ENCODE measurements at regions not wholly inside any gene's neighbourhood (a gene's known extent, or its start where the extent isn't known, plus 50 kb on each side); places are given as distances from the start of the nearest gene placed in this dataset.

DNA sequence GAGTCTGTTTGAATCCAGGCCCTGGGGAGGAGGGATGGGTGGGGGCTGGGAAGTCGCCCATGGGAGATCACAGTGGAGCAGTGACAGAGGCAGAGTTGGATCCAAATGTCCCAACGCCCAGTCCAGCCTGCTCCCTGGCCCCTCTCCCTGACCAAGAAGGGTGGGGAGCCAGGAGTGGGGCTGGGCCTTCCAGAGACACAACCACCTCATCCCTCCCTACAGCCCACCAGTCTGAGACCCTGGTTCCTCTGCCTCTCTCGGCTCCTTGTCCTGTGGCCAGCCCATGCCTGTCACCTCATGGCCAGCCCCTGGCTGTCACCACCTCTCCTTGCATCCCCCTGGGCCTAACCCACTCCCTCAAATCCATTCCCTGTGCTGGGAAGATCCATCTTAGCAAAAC lies 71.2 kb upstream of the PRR5 start:
- TF ChIP-seq, protein P1, sequence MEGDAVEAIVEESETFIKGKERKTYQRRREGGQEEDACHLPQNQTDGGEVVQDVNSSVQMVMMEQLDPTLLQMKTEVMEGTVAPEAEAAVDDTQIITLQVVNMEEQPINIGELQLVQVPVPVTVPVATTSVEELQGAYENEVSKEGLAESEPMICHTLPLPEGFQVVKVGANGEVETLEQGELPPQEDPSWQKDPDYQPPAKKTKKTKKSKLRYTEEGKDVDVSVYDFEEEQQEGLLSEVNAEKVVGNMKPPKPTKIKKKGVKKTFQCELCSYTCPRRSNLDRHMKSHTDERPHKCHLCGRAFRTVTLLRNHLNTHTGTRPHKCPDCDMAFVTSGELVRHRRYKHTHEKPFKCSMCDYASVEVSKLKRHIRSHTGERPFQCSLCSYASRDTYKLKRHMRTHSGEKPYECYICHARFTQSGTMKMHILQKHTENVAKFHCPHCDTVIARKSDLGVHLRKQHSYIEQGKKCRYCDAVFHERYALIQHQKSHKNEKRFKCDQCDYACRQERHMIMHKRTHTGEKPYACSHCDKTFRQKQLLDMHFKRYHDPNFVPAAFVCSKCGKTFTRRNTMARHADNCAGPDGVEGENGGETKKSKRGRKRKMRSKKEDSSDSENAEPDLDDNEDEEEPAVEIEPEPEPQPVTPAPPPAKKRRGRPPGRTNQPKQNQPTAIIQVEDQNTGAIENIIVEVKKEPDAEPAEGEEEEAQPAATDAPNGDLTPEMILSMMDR (IDR thresholded peaks at IDR 0.05), result no peak
- TF ChIP-seq, protein P2, sequence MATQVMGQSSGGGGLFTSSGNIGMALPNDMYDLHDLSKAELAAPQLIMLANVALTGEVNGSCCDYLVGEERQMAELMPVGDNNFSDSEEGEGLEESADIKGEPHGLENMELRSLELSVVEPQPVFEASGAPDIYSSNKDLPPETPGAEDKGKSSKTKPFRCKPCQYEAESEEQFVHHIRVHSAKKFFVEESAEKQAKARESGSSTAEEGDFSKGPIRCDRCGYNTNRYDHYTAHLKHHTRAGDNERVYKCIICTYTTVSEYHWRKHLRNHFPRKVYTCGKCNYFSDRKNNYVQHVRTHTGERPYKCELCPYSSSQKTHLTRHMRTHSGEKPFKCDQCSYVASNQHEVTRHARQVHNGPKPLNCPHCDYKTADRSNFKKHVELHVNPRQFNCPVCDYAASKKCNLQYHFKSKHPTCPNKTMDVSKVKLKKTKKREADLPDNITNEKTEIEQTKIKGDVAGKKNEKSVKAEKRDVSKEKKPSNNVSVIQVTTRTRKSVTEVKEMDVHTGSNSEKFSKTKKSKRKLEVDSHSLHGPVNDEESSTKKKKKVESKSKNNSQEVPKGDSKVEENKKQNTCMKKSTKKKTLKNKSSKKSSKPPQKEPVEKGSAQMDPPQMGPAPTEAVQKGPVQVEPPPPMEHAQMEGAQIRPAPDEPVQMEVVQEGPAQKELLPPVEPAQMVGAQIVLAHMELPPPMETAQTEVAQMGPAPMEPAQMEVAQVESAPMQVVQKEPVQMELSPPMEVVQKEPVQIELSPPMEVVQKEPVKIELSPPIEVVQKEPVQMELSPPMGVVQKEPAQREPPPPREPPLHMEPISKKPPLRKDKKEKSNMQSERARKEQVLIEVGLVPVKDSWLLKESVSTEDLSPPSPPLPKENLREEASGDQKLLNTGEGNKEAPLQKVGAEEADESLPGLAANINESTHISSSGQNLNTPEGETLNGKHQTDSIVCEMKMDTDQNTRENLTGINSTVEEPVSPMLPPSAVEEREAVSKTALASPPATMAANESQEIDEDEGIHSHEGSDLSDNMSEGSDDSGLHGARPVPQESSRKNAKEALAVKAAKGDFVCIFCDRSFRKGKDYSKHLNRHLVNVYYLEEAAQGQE (IDR thresholded peaks at IDR 0.05; ENCODE audit: low read depth, low read length), result no peak
- TF ChIP-seq SMC3 (IDR thresholded peaks at IDR 0.05; ENCODE audit: low read depth, low read length) (no peak), RFX5 (IDR thresholded peaks at IDR 0.05; ENCODE audit: low read length) (no peak)
